Ovary (tissue), 3 donors: ENCODE measurements at regions not wholly inside any gene's neighbourhood (a gene's known extent, or its start where the extent isn't known, plus 50 kb on each side); places are given as distances from the start of the nearest gene placed in this dataset.

ENCODE experiments used
- POLR2A ChIP-seq: fragments of 450-650 bp; IDR thresholded peaks from one replicate; pipeline ENCODE4 v1.6.1; 2017; ENCODE audit warnings: antibody characterized with exemption, mild to moderate bottlenecking, moderate library complexity
- TF ChIP-seq, protein P1 (sequence below), 3 donors: fragments of 450-650 bp in 2 of 3; fragments of 200-600 bp in 1 of 3; IDR thresholded peaks; one replicate each; pipeline versions ENCODE4 v1.5.1 to v1.8.0; 2016 to 2022; ENCODE audit warnings: antibody characterized with exemption in 3 of 3, mild to moderate bottlenecking in 1 of 3
- donor health status: DM: no; HTN: no; CAD: no.

DNA sequence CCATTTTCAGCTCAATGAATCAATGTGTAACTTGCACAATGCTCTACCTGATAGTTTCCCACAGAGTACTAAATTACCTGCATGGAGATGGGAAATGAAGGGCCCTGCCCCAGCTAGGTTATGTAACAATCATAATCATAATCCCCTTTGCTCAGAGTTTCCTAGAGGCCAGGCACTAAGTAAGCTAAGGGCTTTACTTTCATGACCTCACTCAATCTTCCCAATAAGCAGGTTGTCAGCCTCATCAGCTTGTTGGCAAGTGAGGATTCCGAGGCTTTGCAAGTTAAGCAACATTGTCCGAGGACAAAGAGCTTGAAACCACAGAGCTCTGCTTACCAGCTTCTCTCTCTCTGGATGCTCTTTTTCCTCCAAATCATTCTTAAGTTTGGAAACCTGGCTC is 64.1 kb upstream of the NTPCR start:
- TF ChIP-seq, protein P1, sequence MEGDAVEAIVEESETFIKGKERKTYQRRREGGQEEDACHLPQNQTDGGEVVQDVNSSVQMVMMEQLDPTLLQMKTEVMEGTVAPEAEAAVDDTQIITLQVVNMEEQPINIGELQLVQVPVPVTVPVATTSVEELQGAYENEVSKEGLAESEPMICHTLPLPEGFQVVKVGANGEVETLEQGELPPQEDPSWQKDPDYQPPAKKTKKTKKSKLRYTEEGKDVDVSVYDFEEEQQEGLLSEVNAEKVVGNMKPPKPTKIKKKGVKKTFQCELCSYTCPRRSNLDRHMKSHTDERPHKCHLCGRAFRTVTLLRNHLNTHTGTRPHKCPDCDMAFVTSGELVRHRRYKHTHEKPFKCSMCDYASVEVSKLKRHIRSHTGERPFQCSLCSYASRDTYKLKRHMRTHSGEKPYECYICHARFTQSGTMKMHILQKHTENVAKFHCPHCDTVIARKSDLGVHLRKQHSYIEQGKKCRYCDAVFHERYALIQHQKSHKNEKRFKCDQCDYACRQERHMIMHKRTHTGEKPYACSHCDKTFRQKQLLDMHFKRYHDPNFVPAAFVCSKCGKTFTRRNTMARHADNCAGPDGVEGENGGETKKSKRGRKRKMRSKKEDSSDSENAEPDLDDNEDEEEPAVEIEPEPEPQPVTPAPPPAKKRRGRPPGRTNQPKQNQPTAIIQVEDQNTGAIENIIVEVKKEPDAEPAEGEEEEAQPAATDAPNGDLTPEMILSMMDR (IDR thresholded peaks at IDR 0.05), result no peak
- TF ChIP-seq POLR2A, result no peak
